Adrenal gland (tissue), 9 donors: ENCODE measurements at regions not wholly inside any gene's neighbourhood (a gene's known extent, or its start where the extent isn't known, plus 50 kb on each side); places are given as distances from the start of the nearest gene placed in this dataset.

Experiments
- DNase-seq, 7 donors: peaks; one replicate each; pipeline ENCODE4 v3.0.0-alpha.2; 2019 to 2020
- H3K27ac ChIP-seq, 5 donors: fragments of 200-600 bp; sonication (generic) in 4 of 5; 1 replicate in 3 of 5; 2 replicates in 2 of 5; pipeline versions ENCODE4 v1.5.1 to v1.8.0; 2016 to 2020; ENCODE audit warnings: mild to moderate bottlenecking in 1 of 5
- H3K27me3 ChIP-seq: fragments of 200-600 bp; 2 replicates; pipeline ENCODE4 v1.8.0; 2021
- H3K36me3 ChIP-seq, 2 donors: fragments of 200-600 bp; replicated peaks in 1 of 2; 1 replicate in 1 of 2; 2 replicates in 1 of 2; pipeline versions ENCODE4 v1.5.1 to v1.8.0; 2018 to 2022
- H3K4me1 ChIP-seq, 2 donors: fragments of 200-600 bp; replicated peaks in 1 of 2; 1 replicate in 1 of 2; 2 replicates in 1 of 2; pipeline versions ENCODE4 v1.5.1 to v1.8.0; 2018 to 2021
- H3K4me3 ChIP-seq, 4 donors: fragments of 200-600 bp; sonication (generic) in 3 of 4; one replicate each; pipeline ENCODE4 v1.5.1; 2016 to 2018
- H3K9me3 ChIP-seq, 3 donors: fragments of 200-600 bp; sonication (generic) in 1 of 3; replicated peaks in 1 of 3; 1 replicate in 2 of 3; 2 replicates in 1 of 3; pipeline versions ENCODE4 v1.5.1 to v1.8.0; 2016 to 2021
- CTCF ChIP-seq, 6 experiments: fragments of 450-650 bp in 4 of 6; fragments of 200-600 bp in 2 of 6; sonication (generic) in 1 of 6; IDR thresholded peaks; 1 replicate in 5 of 6; 2 replicates in 1 of 6; pipeline versions ENCODE4 v1.5.1 to v1.8.0; 2016 to 2021; ENCODE audit warnings: antibody characterized with exemption in 6 of 6, mild to moderate bottlenecking in 2 of 6, moderate library complexity in 1 of 6
- POLR2A ChIP-seq, 2 donors: fragments of 450-650 bp; IDR thresholded peaks; one replicate each; pipeline ENCODE4 v1.6.1; 2017; ENCODE audit warnings: antibody characterized with exemption in 2 of 2, mild to moderate bottlenecking in 2 of 2, moderate library complexity in 1 of 2
- WGBS, 4 donors: extraction: QIAGEN DNeasy Blood & Tissue Kit in 2 of 4; methylation state at CpG; one replicate each; pipeline versions ENCODE4 v1.1.5 to v1.1.7; 2013 to 2017; 5-methylcytosine and 5-hydroxymethylcytosine counted together
- intact Hi-C, 2 donors: fragments of 100-400 bp; cut with DNase I; formaldehyde crosslinking; loops; one replicate each; pipeline versions ENCODE4 v1.14.1 to v1.15.0; 2022 to 2023
- donor health status: healthy with polysubstance abuse.
- donor health status: Bipolar disorder and iron deficiency.
- donor health status: DM: yes; HTN: yes; CAD: no.
- donor health status: DM: no; HTN: no; CAD: no.
- donor health status: DM: no; HTN: no; CAD: no.

- no peak overlapping the region for H3K4me3 ChIP-seq
- no peak for TF ChIP-seq POLR2A (IDR thresholded peaks at IDR 0.05)
- TF ChIP-seq CTCF (IDR thresholded peaks at IDR 0.05): no peak
- no peak overlapping the region for H3K27ac ChIP-seq
- no peak for DNase-seq
- no peaks in the 10 kb centered on the region for H3K4me1 ChIP-seq
- no peaks in the 10 kb centered on the region for H3K27me3 ChIP-seq
- no peaks in the 10 kb centered on the region for H3K9me3 ChIP-seq
- 73 to 98% (median 82%) methylated on average over 2 of the region's 2 CpGs for WGBS, 4 donors
- intact Hi-C loops: no loop called here
- H3K36me3 ChIP-seq: no peaks in the 10 kb centered on the region
These were observed 757.2 kb upstream of the PHF14 start for GRCh38 chr7:10216462-10216861.

- no peaks in the 10 kb centered on the region for H3K4me1 ChIP-seq
- H3K27me3 ChIP-seq: no peaks in the 10 kb centered on the region
- DNase-seq: no peak
- H3K4me3 ChIP-seq: no peak overlapping the region
- TF ChIP-seq POLR2A (IDR thresholded peaks at IDR 0.05) (no peak), CTCF (IDR thresholded peaks at IDR 0.05) (no peak)
- no peaks in the 10 kb centered on the region for H3K9me3 ChIP-seq
- H3K36me3 ChIP-seq: no peaks in the 10 kb centered on the region
- intact Hi-C loops: no loop called here
- no peak overlapping the region for H3K27ac ChIP-seq
These were observed 752.6 kb upstream of the PHF14 start for GRCh38 chr7:10221084-10221483.

GRCh38 chr7:10222976-10223375 lies 750.7 kb upstream of the PHF14 start:
- Histone ChIP-seq H3K4me1 (no peaks in the 10 kb centered on the region), H3K4me3 (no peak overlapping the region), H3K27me3 (no peaks in the 10 kb centered on the region), H3K27ac (no peak overlapping the region), H3K9me3 (no peaks in the 10 kb centered on the region), H3K36me3 (no peaks in the 10 kb centered on the region)
- no peak for TF ChIP-seq CTCF (IDR thresholded peaks at IDR 0.05)
- TF ChIP-seq POLR2A (IDR thresholded peaks at IDR 0.05): no peak
- intact Hi-C loops: no loop called here
- no peak for DNase-seq
- WGBS, 4 donors: 64 to 75% (median 69%) methylated on average over 2 of the region's 2 CpGs

- H3K4me1 ChIP-seq: no peaks in the 10 kb centered on the region
- intact Hi-C loops: no loop called here
- no peak for DNase-seq
- no peaks in the 10 kb centered on the region for H3K9me3 ChIP-seq
- H3K4me3 ChIP-seq: no peak overlapping the region
- H3K27ac ChIP-seq: no peak overlapping the region
- H3K27me3 ChIP-seq: no peaks in the 10 kb centered on the region
- TF ChIP-seq POLR2A (IDR thresholded peaks at IDR 0.05): no peak
- TF ChIP-seq CTCF (IDR thresholded peaks at IDR 0.05): no peak
- H3K36me3 ChIP-seq: no peaks in the 10 kb centered on the region
- WGBS, 4 donors: 59 to 74% (median 71%) methylated on average over 1 of the region's 1 CpG
These were observed 748.4 kb upstream of the PHF14 start for GRCh38 chr7:10225275-10225674.
